Fibroblast of the aortic adventitia (primary cell): ENCODE measurements at regions not wholly inside any gene's neighbourhood (a gene's known extent, or its start where the extent isn't known, plus 50 kb on each side); places are given as distances from the start of the nearest gene placed in this dataset.

Experiments
- DNase-seq: peaks from one replicate; pipeline ENCODE4 v3.0.0-alpha.2; 2010; ENCODE audit warnings: low read depth
- H3K4me3 ChIP-seq: 2 replicates; pipeline ENCODE4 v1.5.1; 2011; ENCODE audit warnings: low read depth, mild to moderate bottlenecking, control low read depth, low read length, moderate library complexity
- TF ChIP-seq, protein P1 (sequence below): IDR thresholded peaks from 2 replicates; pipeline ENCODE4 v1.5.1; 2011; ENCODE audit warnings: mild to moderate bottlenecking, low read length, control low read depth, inconsistent platforms; ENCODE audit not compliant: insufficient read depth

- TF ChIP-seq, protein P1, sequence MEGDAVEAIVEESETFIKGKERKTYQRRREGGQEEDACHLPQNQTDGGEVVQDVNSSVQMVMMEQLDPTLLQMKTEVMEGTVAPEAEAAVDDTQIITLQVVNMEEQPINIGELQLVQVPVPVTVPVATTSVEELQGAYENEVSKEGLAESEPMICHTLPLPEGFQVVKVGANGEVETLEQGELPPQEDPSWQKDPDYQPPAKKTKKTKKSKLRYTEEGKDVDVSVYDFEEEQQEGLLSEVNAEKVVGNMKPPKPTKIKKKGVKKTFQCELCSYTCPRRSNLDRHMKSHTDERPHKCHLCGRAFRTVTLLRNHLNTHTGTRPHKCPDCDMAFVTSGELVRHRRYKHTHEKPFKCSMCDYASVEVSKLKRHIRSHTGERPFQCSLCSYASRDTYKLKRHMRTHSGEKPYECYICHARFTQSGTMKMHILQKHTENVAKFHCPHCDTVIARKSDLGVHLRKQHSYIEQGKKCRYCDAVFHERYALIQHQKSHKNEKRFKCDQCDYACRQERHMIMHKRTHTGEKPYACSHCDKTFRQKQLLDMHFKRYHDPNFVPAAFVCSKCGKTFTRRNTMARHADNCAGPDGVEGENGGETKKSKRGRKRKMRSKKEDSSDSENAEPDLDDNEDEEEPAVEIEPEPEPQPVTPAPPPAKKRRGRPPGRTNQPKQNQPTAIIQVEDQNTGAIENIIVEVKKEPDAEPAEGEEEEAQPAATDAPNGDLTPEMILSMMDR = no peak
- H3K4me3 ChIP-seq = no peak overlapping the region
- no peak for DNase-seq
Measured at GRCh38 chr9:647522-647921, 194.0 kb upstream of the DMRT1 start.

GRCh38 chr9:649128-650074, 192.1 kb upstream of the DMRT1 start:
- H3K4me3 ChIP-seq = no peak overlapping the region
- DNase-seq = no peak

GRCh38 chr9:650362-650761, 191.1 kb upstream of the DMRT1 start:
- peak; percentile 32 for DNase-seq
- TF ChIP-seq, protein P1 = no peak
- H3K4me3 ChIP-seq = no peak overlapping the region

More at GRCh38 chr9:649128-650074, 192.1 kb upstream of the DMRT1 start:
- TF ChIP-seq, protein P1 = no peak

DNA sequence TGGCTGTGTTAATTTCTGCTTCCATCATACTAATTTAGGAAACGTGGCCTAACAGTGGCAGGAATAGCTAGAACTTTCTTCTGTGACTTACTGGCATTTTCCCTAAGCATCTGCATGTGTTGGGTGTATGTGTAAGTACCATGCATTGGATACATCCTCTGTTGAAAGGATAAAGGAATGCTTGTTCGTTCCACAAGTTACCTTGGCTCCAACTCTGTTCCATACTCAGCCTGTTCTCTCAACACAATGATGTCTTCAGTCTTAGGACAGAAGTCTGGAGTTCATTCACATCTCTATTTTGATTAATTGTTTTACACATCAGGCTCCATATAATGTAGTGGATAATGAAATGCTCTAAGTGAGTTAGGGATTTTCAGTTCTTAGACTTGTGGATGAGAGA, 190.1 kb upstream of the DMRT1 start:
- H3K4me3 ChIP-seq = no peak overlapping the region
- DNase-seq = no peak
- TF ChIP-seq, protein P1 = no peak

DNA sequence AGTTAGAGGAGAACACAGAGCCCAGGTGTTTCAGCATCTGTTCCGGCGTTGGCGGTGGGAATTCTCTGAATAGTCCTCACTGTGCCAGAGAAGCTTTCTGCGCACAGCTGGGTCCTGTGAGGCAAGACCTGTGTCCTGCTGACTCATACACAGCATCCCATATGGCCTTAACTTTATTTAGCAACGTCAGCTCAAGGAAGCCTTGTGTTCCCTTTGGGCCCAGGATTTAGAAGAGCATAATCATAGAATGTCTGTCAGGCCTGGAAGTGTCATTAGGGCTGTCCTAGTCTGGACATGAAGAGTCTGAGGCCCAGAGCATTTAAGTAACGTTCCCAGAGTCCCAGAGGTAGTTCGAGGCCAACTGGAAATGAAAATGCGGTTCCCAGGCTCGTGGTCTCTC, 188.6 kb upstream of the DMRT1 start:
- DNase-seq = peak; percentile 25
- H3K4me3 ChIP-seq = no peak overlapping the region
- TF ChIP-seq, protein P1 = no peak

GRCh38 chr9:653421-653820, 188.1 kb upstream of the DMRT1 start:
- TF ChIP-seq, protein P1 = no peak
- no peak for DNase-seq
- H3K4me3 ChIP-seq = no peak overlapping the region
